H9 (cell line): ENCODE measurements at regions not wholly inside any gene's neighbourhood (a gene's known extent, or its start where the extent isn't known, plus 50 kb on each side); places are given as distances from the start of the nearest gene placed in this dataset.

ENCODE experiments used
- DNase-seq: peaks from one replicate; pipeline ENCODE4 v3.0.0-alpha.2; 2017
- H2AFZ ChIP-seq: one replicate; pipeline ENCODE4 v1.6.1; 2013; ENCODE audit warnings: mild to moderate bottlenecking, low read length, control low read depth, moderate library complexity
- H2AK5ac ChIP-seq: 2 replicates; pipeline ENCODE4 v1.6.1; 2013; ENCODE audit warnings: low read length, control low read depth, mixed read lengths; ENCODE audit not compliant: insufficient read length
- H2BK120ac ChIP-seq: one replicate; pipeline ENCODE4 v1.6.1; 2013; ENCODE audit warnings: low read depth, mild to moderate bottlenecking, low read length, control low read depth, inconsistent platforms; ENCODE audit not compliant: poor library complexity, severe bottlenecking
- H2BK12ac ChIP-seq: 2 replicates; pipeline ENCODE4 v1.6.1; 2013; ENCODE audit warnings: low read length, control low read depth, mixed read lengths, low read depth; ENCODE audit not compliant: insufficient read length
- H2BK15ac ChIP-seq: 2 replicates; pipeline ENCODE4 v1.6.1; 2013; ENCODE audit warnings: low read depth, low read length, control low read depth
- H2BK20ac ChIP-seq: one replicate; pipeline ENCODE4 v1.6.1; 2013; ENCODE audit warnings: low read depth, mild to moderate bottlenecking, low read length, control low read depth, inconsistent platforms; ENCODE audit not compliant: poor library complexity, severe bottlenecking
- H2BK5ac ChIP-seq: 2 replicates; pipeline ENCODE4 v1.6.1; 2013; ENCODE audit warnings: low read length, control low read depth, mixed read lengths; ENCODE audit not compliant: insufficient read length
- H3K14ac ChIP-seq: 2 replicates; pipeline ENCODE4 v1.6.1; 2013; ENCODE audit warnings: low read length, control low read depth; ENCODE audit not compliant: insufficient read depth
- H3K18ac ChIP-seq: 2 replicates; pipeline ENCODE4 v1.6.1; 2013; ENCODE audit warnings: low read depth, mild to moderate bottlenecking, mixed read lengths, low read length, control low read depth; ENCODE audit not compliant: insufficient read length
- H3K23ac ChIP-seq: 2 replicates; pipeline ENCODE4 v1.6.1; 2013; ENCODE audit warnings: low read length, control low read depth, mixed read lengths, low read depth; ENCODE audit not compliant: insufficient read length
- H3K23me2 ChIP-seq: 2 replicates; pipeline ENCODE4 v1.6.1; 2013; ENCODE audit warnings: low read depth, mild to moderate bottlenecking, mixed read lengths, low read length, control low read depth; ENCODE audit not compliant: insufficient read length, poor library complexity, severe bottlenecking
- H3K27ac ChIP-seq: 2 replicates; pipeline ENCODE4 v1.5.1; 2013; ENCODE audit warnings: low read length, control low read depth, mixed read lengths, low read depth; ENCODE audit not compliant: insufficient read length
- H3K27me3 ChIP-seq: 2 replicates; pipeline ENCODE4 v1.6.1; 2013; ENCODE audit warnings: low read length, control low read depth, inconsistent platforms; ENCODE audit not compliant: insufficient read depth
- H3K4ac ChIP-seq: 2 replicates; pipeline ENCODE4 v1.6.1; 2013; ENCODE audit warnings: low read depth, mild to moderate bottlenecking, control low read depth, inconsistent platforms, low read length, moderate library complexity
- H3K4me1 ChIP-seq: 2 replicates; pipeline ENCODE4 v1.6.1; 2013; ENCODE audit warnings: low read length, control low read depth, inconsistent platforms; ENCODE audit not compliant: insufficient read depth
- H3K4me2 ChIP-seq: 2 replicates; pipeline ENCODE4 v1.6.1; 2013; ENCODE audit warnings: low read length, control low read depth, mixed read lengths; ENCODE audit not compliant: insufficient read length, insufficient read depth
- H3K56ac ChIP-seq: 2 replicates; pipeline ENCODE4 v1.6.1; 2013; ENCODE audit warnings: low read depth, mild to moderate bottlenecking, mixed read lengths, low read length, control low read depth; ENCODE audit not compliant: insufficient read length
- H3K79me1 ChIP-seq: 2 replicates; pipeline ENCODE4 v1.6.1; 2013; ENCODE audit warnings: low read depth, mild to moderate bottlenecking, moderate library complexity, low read length, control low read depth, inconsistent platforms; ENCODE audit not compliant: insufficient read depth, poor library complexity, severe bottlenecking
- H3K79me2 ChIP-seq: 2 replicates; pipeline ENCODE4 v1.6.1; 2013; ENCODE audit warnings: low read length, control low read depth, inconsistent platforms; ENCODE audit not compliant: insufficient read depth
- H3K9ac ChIP-seq: 2 replicates; pipeline ENCODE4 v1.6.1; 2013; ENCODE audit warnings: low read length, control low read depth, mixed read lengths; ENCODE audit not compliant: insufficient read length; ENCODE audit errors: extremely low read depth
- H3K9me3 ChIP-seq: one replicate; pipeline ENCODE4 v1.6.1; 2013; ENCODE audit warnings: low read depth, low read length, inconsistent platforms; ENCODE audit not compliant: control insufficient read depth
- H3T11ph ChIP-seq: one replicate; pipeline ENCODE4 v1.6.1; 2013; ENCODE audit warnings: mild to moderate bottlenecking, low read length, control low read depth, inconsistent platforms
- H4K20me1 ChIP-seq: one replicate; pipeline ENCODE4 v1.6.1; 2013; ENCODE audit not compliant: control insufficient read depth, insufficient read length, insufficient read depth
- H4K5ac ChIP-seq: 2 replicates; pipeline ENCODE4 v1.6.1; 2013; ENCODE audit warnings: low read depth, mild to moderate bottlenecking, mixed read lengths, low read length, control low read depth; ENCODE audit not compliant: insufficient read length
- H4K8ac ChIP-seq: replicated peaks from 2 replicates; pipeline ENCODE4 v1.6.1; 2013; ENCODE audit warnings: low read length, control low read depth, mixed read lengths, low read depth; ENCODE audit not compliant: insufficient read length
- H4K91ac ChIP-seq: 2 replicates; pipeline ENCODE4 v1.6.1; 2013; ENCODE audit warnings: low read depth, mild to moderate bottlenecking, moderate library complexity, mixed read lengths, low read length, control low read depth; ENCODE audit not compliant: insufficient read length
- H3K27ac Mint-ChIP-seq, 3 experiments: 2 replicates in 2 of 3; 3 replicates in 1 of 3; pipeline ENCODE4 v1.8.0; 2020 to 2021; ENCODE audit warnings: mixed read lengths in 3 of 3, mild to moderate bottlenecking in 1 of 3, moderate library complexity in 1 of 3
- H3K27me3 Mint-ChIP-seq: 2 replicates; pipeline ENCODE4 v1.8.0; 2021; ENCODE audit warnings: low read depth, mild to moderate bottlenecking, moderate library complexity, mixed read lengths
- H3K36me3 Mint-ChIP-seq, 3 experiments: 2 replicates in 2 of 3; 3 replicates in 1 of 3; pipeline ENCODE4 v1.8.0; 2020 to 2021; ENCODE audit warnings: low read depth in 3 of 3, mixed read lengths in 3 of 3; ENCODE audit not compliant: insufficient read depth in 1 of 3
- H3K4me1 Mint-ChIP-seq, 2 experiments: 2 replicates each; pipeline ENCODE4 v1.8.0; 2020; ENCODE audit warnings: mixed read lengths in 2 of 2
- H3K4me3 Mint-ChIP-seq, 2 experiments: 2 replicates in 1 of 2; 3 replicates in 1 of 2; pipeline ENCODE4 v1.8.0; 2020 to 2021; ENCODE audit warnings: mild to moderate bottlenecking in 2 of 2, mixed read lengths in 2 of 2, moderate library complexity in 1 of 2
- H3K9me3 Mint-ChIP-seq, 2 experiments: 2 replicates in 1 of 2; 3 replicates in 1 of 2; pipeline ENCODE4 v1.8.0; 2020; ENCODE audit warnings: mild to moderate bottlenecking in 2 of 2, mixed read lengths in 2 of 2, moderate library complexity in 1 of 2
- WGBS: extraction: QIAGEN DNeasy Blood & Tissue Kit; methylation state at CpG from one replicate; pipeline ENCODE4 v1.1.7; 2013; ENCODE audit warnings: missing lambda C conversion rate, low lambda C conversion rate, mixed read lengths; ENCODE audit not compliant: insufficient read length; ENCODE audit errors: extremely low coverage; 5-methylcytosine and 5-hydroxymethylcytosine counted together
- TF ChIP-seq, protein P1 (sequence below): fragments of 200-600 bp; sonication (generic); conservative IDR thresholded peaks from 3 replicates; pipeline ENCODE4 v1.8.0; 2021; ENCODE audit warnings: antibody characterized with exemption, mild to moderate bottlenecking

DNA sequence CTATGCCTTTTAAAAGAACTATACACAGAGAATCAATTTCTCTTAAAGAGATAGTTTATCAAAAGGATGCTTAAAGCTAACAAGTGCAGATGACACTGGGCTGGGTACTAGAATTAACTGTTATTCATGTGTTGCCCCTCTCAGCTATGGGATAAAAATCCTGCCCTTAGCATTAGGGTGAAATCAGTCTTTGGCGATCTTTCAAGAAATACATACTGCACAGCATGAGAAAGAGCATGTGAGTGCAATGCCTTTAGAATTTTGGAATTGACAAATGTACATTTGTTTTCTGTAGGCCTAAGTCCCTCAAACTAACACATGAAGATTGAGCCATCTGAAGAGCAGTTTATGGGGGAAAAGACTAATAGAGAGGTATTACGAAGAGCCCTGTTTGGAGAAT is 115.4 kb downstream of the ZFP64 start:
- no peak overlapping the region for H3K4ac ChIP-seq
- Mint-ChIP-seq H3K27ac (no peak overlapping the region), H3K4me1 (peaks cover 3 to 7% of the 10 kb centered on the region in 2 experiments), H3K36me3 (peaks cover 2 to 16% (median 16%) of the 10 kb centered on the region in 3 experiments; a peak in 3 of 7 replicates), H3K9me3 (no peaks in the 10 kb centered on the region), H3K27me3 (no peaks in the 10 kb centered on the region), H3K4me3 (no peak overlapping the region)
- no peak overlapping the region for H3K4me2 ChIP-seq
- DNase-seq = no peak
- H3K14ac ChIP-seq = no peak overlapping the region
- H4K5ac ChIP-seq = no peak overlapping the region
- no peak overlapping the region for H4K91ac ChIP-seq
- H2BK15ac ChIP-seq = no peak overlapping the region
- TF ChIP-seq, protein P1, sequence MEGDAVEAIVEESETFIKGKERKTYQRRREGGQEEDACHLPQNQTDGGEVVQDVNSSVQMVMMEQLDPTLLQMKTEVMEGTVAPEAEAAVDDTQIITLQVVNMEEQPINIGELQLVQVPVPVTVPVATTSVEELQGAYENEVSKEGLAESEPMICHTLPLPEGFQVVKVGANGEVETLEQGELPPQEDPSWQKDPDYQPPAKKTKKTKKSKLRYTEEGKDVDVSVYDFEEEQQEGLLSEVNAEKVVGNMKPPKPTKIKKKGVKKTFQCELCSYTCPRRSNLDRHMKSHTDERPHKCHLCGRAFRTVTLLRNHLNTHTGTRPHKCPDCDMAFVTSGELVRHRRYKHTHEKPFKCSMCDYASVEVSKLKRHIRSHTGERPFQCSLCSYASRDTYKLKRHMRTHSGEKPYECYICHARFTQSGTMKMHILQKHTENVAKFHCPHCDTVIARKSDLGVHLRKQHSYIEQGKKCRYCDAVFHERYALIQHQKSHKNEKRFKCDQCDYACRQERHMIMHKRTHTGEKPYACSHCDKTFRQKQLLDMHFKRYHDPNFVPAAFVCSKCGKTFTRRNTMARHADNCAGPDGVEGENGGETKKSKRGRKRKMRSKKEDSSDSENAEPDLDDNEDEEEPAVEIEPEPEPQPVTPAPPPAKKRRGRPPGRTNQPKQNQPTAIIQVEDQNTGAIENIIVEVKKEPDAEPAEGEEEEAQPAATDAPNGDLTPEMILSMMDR = no peak
- WGBS = no CpG with 5 or more reads among the region's 2 CpGs
- H2AK5ac ChIP-seq = no peak overlapping the region
- H4K8ac ChIP-seq = no peak overlapping the region
- no peak overlapping the region for H2BK120ac ChIP-seq
- no peaks in the 10 kb centered on the region for H3K79me2 ChIP-seq
- H2BK12ac ChIP-seq = no peak overlapping the region
- H2BK20ac ChIP-seq = no peak overlapping the region
- H3K23me2 ChIP-seq = no peaks in the 10 kb centered on the region
- H3K9ac ChIP-seq = no peak overlapping the region
- no peaks in the 10 kb centered on the region for H3K27me3 ChIP-seq
- no peaks in the 10 kb centered on the region for H4K20me1 ChIP-seq
- H2AFZ ChIP-seq = no peak overlapping the region
- H3K9me3 ChIP-seq = no peaks in the 10 kb centered on the region
- no peak overlapping the region for H2BK5ac ChIP-seq
- H3K4me1 ChIP-seq = no peaks in the 10 kb centered on the region
- H3K79me1 ChIP-seq = no peaks in the 10 kb centered on the region
- H3K56ac ChIP-seq = no peak overlapping the region
- no peak overlapping the region for H3K18ac ChIP-seq
- H3K27ac ChIP-seq = no peak overlapping the region
- no peak overlapping the region for H3K23ac ChIP-seq
- no peak overlapping the region for H3T11ph ChIP-seq
